LNCaP clone FGC (cell line): ENCODE measurements at regions not wholly inside any gene's neighbourhood (a gene's known extent, or its start where the extent isn't known, plus 50 kb on each side); places are given as distances from the start of the nearest gene placed in this dataset.

ENCODE experiments used
- DNase-seq: peaks from one replicate; pipeline ENCODE4 v3.0.0-alpha.2; 2011; ENCODE audit warnings: low read depth
- H3K4me3 ChIP-seq: 2 replicates; pipeline ENCODE4 v1.5.1; 2011; ENCODE audit warnings: mild to moderate bottlenecking, low read depth, low read length, control low read depth
- TF ChIP-seq, protein P1 (sequence below): IDR thresholded peaks from 2 replicates; pipeline ENCODE4 v1.5.1; 2012; ENCODE audit warnings: mild to moderate bottlenecking; ENCODE audit not compliant: control insufficient read depth, insufficient read depth; ENCODE audit errors: extremely low read depth

GRCh38 chr9:129394061-129394885, 216.2 kb upstream of the IER5L start:
- DNase-seq = no peak
- H3K4me3 ChIP-seq = no peak overlapping the region
- TF ChIP-seq, protein P1, sequence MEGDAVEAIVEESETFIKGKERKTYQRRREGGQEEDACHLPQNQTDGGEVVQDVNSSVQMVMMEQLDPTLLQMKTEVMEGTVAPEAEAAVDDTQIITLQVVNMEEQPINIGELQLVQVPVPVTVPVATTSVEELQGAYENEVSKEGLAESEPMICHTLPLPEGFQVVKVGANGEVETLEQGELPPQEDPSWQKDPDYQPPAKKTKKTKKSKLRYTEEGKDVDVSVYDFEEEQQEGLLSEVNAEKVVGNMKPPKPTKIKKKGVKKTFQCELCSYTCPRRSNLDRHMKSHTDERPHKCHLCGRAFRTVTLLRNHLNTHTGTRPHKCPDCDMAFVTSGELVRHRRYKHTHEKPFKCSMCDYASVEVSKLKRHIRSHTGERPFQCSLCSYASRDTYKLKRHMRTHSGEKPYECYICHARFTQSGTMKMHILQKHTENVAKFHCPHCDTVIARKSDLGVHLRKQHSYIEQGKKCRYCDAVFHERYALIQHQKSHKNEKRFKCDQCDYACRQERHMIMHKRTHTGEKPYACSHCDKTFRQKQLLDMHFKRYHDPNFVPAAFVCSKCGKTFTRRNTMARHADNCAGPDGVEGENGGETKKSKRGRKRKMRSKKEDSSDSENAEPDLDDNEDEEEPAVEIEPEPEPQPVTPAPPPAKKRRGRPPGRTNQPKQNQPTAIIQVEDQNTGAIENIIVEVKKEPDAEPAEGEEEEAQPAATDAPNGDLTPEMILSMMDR = no peak

GRCh38 chr9:129393064-129393463, 215.0 kb upstream of the IER5L start:
- no peak for DNase-seq
- no peak overlapping the region for H3K4me3 ChIP-seq
- TF ChIP-seq, protein P1 = no peak

DNA sequence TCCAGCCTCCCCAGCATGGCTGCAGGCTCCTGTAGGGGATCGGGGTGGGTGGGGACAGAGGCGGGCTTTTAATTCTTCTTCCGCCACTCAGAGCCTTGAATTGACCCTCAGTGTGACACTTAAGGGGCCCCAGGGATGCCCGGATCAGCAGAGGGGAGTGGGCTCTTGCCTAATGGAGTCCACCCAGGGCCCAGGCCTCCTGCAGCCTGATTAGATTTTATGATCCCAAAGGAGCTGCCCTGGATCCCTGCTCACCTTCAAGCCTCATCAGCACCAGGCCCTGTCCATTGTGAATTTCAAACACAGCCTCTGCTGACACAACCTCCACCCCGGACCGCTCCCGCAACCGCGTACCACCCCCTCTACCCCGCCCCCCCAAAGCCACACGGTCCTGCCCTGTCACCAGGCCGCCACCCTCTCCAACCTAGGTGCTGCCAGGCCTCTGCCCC, 214.1 kb upstream of the IER5L start:
- TF ChIP-seq, protein P1 = no peak
- DNase-seq = no peak
- no peak overlapping the region for H3K4me3 ChIP-seq

GRCh38 chr9:129391221-129391661, 213.2 kb upstream of the IER5L start:
- TF ChIP-seq, protein P1 = no peak
- no peak for DNase-seq
- no peak overlapping the region for H3K4me3 ChIP-seq

- no peak overlapping the region for H3K4me3 ChIP-seq
- no peak for DNase-seq
- TF ChIP-seq, protein P1 = no peak
Measured at GRCh38 chr9:129390541-129390940, 212.5 kb upstream of the IER5L start.

GRCh38 chr9:129387822-129388221, 209.8 kb upstream of the IER5L start:
- H3K4me3 ChIP-seq = no peak overlapping the region
- DNase-seq = no peak
- TF ChIP-seq, protein P1 = no peak

GRCh38 chr9:129386812-129387177, 208.7 kb upstream of the IER5L start:
- no peak for DNase-seq
- H3K4me3 ChIP-seq = no peak overlapping the region
- TF ChIP-seq, protein P1 = no peak
